ENCODE measurements at regions not wholly inside any gene's neighbourhood (a gene's known extent, or its start where the extent isn't known, plus 50 kb on each side); places are given as distances from the start of the nearest gene placed in this dataset.

DNA sequence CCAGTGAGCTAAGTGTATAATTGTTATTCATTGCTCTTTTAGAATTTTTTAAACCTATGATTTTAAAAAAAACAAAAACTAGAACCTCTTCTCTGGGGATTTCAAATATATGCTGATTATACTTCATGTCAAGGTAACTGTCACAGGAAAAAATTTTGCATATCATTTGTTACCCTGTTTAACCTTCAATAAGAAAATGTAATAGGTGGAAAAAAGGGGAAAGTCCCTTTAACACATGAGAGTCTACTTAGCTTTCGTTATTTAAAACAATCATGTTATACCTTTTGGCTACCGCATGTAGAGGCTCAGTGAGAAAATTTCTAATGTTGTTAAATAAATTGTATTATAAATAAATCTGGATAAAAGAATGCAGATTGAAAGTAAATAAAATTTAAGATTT is 190.1 kb upstream of the AKR1E2 start:
- no peak for DNase-seq (ENCODE audit: low spot score)
- TF ChIP-seq, protein P1, sequence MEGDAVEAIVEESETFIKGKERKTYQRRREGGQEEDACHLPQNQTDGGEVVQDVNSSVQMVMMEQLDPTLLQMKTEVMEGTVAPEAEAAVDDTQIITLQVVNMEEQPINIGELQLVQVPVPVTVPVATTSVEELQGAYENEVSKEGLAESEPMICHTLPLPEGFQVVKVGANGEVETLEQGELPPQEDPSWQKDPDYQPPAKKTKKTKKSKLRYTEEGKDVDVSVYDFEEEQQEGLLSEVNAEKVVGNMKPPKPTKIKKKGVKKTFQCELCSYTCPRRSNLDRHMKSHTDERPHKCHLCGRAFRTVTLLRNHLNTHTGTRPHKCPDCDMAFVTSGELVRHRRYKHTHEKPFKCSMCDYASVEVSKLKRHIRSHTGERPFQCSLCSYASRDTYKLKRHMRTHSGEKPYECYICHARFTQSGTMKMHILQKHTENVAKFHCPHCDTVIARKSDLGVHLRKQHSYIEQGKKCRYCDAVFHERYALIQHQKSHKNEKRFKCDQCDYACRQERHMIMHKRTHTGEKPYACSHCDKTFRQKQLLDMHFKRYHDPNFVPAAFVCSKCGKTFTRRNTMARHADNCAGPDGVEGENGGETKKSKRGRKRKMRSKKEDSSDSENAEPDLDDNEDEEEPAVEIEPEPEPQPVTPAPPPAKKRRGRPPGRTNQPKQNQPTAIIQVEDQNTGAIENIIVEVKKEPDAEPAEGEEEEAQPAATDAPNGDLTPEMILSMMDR (IDR thresholded peaks at IDR 0.05) = no peak
- Histone ChIP-seq H3K4me1 (peaks cover 3 to 32% of the 10 kb centered on the region in 2 donors), H3K36me3 (no peaks in the 10 kb centered on the region), H3K27ac (no peak overlapping the region), H3K9me3 (no peaks in the 10 kb centered on the region), H3K4me3 (no peak overlapping the region), H3K27me3 (no peaks in the 10 kb centered on the region)

DNA sequence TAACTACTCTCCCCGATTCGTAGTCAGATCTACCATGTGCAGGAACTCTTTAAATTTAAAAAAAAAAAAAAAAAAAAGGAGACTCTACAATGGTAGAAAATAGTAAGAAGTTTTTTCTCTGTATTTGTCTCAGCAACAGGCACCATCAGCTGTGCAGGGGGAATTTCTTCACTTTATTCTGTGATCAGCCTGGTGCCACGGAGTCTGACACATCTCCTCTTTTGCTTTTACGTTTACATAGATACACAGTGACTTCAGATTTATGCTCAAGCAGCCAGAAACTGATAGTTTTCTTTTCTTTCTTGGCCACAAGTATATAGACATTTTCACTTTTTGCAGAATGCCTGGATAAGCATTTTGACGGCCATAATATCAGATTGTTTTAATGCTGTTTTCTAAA is 190.6 kb upstream of the AKR1E2 start:
- Histone ChIP-seq H3K9me3 (no peaks in the 10 kb centered on the region), H3K4me3 (no peak overlapping the region), H3K4me1 (peaks cover 3 to 27% of the 10 kb centered on the region in 2 donors), H3K27ac (no peak overlapping the region), H3K36me3 (no peaks in the 10 kb centered on the region), H3K27me3 (no peaks in the 10 kb centered on the region)
- TF ChIP-seq, protein P1 (IDR thresholded peaks at IDR 0.05) = no peak
- no peak for DNase-seq (ENCODE audit: low spot score)

DNA sequence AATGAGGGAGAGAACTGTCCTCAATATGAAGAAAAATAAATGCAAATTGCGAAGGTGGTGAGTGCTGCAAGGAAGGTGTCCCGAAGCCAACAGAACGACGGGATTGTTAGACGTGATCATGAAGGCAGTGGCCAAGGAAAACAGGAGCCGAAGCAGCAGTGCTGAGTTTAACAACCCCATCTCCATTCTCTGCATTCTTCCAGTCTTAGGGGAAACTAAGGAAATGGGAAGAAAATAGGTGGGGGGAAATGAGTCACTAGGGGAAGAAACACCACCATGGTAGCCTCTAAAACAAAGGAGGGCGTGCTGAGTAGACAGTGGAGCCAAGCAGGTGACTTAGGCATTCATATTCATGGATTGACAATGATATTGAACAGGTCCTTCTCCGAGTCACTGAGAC is 192.2 kb upstream of the AKR1E2 start:
- no peak overlapping the region for H3K4me3 ChIP-seq
- no peaks in the 10 kb centered on the region for H3K9me3 ChIP-seq
- TF ChIP-seq, protein P1 (IDR thresholded peaks at IDR 0.05) = no peak
- no peak overlapping the region for H3K27ac ChIP-seq
- H3K36me3 ChIP-seq = no peaks in the 10 kb centered on the region
- DNase-seq (ENCODE audit: low spot score) = no peak
- no peaks in the 10 kb centered on the region for H3K27me3 ChIP-seq
- peaks cover 3 to 14% of the 10 kb centered on the region in 2 donors for H3K4me1 ChIP-seq

DNA sequence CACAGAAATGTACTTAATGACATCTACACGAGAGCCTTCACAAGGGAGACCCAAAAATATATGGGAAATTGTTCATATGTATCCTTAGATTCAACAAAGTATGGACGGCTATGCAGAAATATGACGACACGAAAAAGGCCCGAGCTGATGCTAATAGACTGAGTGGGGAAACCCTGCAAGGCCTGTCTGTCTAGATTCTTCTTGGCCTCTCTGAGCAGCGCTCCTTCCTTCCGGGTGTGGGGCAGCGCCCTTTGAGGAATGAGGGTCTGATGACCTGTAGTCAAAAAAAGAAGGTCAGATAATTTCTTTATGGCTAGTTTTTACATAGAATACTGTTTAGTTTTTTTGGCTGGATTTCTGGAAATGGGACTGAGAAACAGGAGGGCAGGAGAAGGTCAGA is 192.8 kb upstream of the AKR1E2 start:
- DNase-seq (ENCODE audit: low spot score) = no peak
- TF ChIP-seq, protein P1 (IDR thresholded peaks at IDR 0.05) = no peak
- H3K4me1 ChIP-seq = peaks cover 3 to 11% of the 10 kb centered on the region in 2 donors
- H3K9me3 ChIP-seq = no peaks in the 10 kb centered on the region
- H3K4me3 ChIP-seq = no peak overlapping the region
- no peaks in the 10 kb centered on the region for H3K36me3 ChIP-seq
- no peak overlapping the region for H3K27ac ChIP-seq
- H3K27me3 ChIP-seq = no peaks in the 10 kb centered on the region

DNA sequence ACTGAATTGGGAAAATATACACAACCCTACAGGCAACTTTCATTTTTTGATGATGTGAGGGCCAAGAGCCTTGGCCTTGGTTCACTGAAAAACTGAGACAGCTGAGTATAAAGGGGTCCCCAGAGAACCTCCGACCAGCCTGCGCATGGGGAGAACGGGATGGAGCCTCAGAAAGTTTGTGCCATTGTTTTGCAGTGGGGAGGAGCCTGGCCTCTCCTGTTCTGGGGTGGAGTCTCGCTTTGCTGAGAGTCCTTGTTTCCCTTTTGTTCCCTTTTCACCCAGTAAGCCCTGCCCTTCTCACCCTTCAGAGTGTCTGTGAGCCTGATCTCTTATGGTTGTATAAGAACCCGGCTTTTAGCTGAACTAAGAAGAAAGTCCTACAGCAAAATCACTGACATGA is 193.2 kb upstream of the AKR1E2 start:
- TF ChIP-seq, protein P1 (IDR thresholded peaks at IDR 0.05) = no peak
- H3K27ac ChIP-seq = no peak overlapping the region
- no peak for DNase-seq (ENCODE audit: low spot score)

DNA sequence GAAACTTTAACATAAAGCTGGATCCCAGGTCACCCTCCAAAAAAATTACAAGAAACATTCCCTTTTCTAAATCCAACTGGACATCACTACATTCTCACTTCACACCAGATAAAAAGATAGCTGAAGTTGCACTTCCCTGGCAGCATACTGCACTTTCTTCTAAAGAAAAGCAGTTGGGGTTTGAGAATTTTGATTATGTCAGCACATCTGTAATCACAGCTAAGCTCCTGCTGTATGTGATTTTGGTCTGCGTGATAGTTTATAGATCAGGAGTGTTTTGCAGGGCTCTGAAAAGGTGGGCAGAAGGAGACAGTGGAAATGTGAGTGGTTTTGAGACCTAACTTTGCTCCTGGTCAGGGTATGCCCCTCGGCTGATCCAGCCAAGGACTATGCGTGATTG is 199.1 kb upstream of the AKR1E2 start:
- TF ChIP-seq, protein P1 (IDR thresholded peaks at IDR 0.05) = no peak
- H3K4me1 ChIP-seq = no peaks in the 10 kb centered on the region
- H3K9me3 ChIP-seq = peaks cover 6 to 14% of the 10 kb centered on the region in 2 donors
- no peak overlapping the region for H3K27ac ChIP-seq
- DNase-seq (ENCODE audit: low spot score) = no peak
- no peaks in the 10 kb centered on the region for H3K36me3 ChIP-seq
- no peaks in the 10 kb centered on the region for H3K27me3 ChIP-seq
- H3K4me3 ChIP-seq = no peak overlapping the region

More for the DNA sequence above, 193.2 kb upstream of the AKR1E2 start:
- Histone ChIP-seq H3K4me3 (no peak overlapping the region), H3K36me3 (no peaks in the 10 kb centered on the region), H3K4me1 (peaks cover 3 to 8% of the 10 kb centered on the region in 2 donors), H3K27me3 (no peaks in the 10 kb centered on the region), H3K9me3 (peaks cover 0 to 3% of the 10 kb centered on the region in 2 donors)

All from right atrium auricular region (tissue), 2 donors.